HEK293 (cell line): ENCODE measurements at regions not wholly inside any gene's neighbourhood (a gene's known extent, or its start where the extent isn't known, plus 50 kb on each side); places are given as distances from the start of the nearest gene placed in this dataset.

Source experiments
- GLI4 ChIP-seq: fragments of 450-650 bp; formaldehyde crosslinking; IDR thresholded peaks from 2 replicates; pipeline ENCODE4 v1.5.1; 2016; ENCODE audit warnings: missing biosample characterization, missing genetic modification characterization
- HOXA7 ChIP-seq: sonication (generic); formaldehyde crosslinking; IDR thresholded peaks from 2 replicates; pipeline ENCODE4 v1.8.1; 2022; ENCODE audit warnings: missing genetic modification reagents, borderline replicate concordance
- ZBTB20 ChIP-seq: fragments of 450-650 bp; formaldehyde crosslinking; IDR thresholded peaks from 2 replicates; pipeline ENCODE4 v1.5.1; 2016; ENCODE audit warnings: missing biosample characterization, missing genetic modification characterization
- ZNF121 ChIP-seq: fragments of 450-650 bp; formaldehyde crosslinking; IDR thresholded peaks from 2 replicates; pipeline ENCODE4 v1.5.1; 2016; ENCODE audit warnings: missing biosample characterization, missing genetic modification characterization
- ZNF169 ChIP-seq: fragments of 450-650 bp; formaldehyde crosslinking; IDR thresholded peaks from 2 replicates; pipeline ENCODE4 v1.5.1; 2016; ENCODE audit warnings: missing biosample characterization, missing genetic modification characterization
- ZNF274 ChIP-seq, 2 experiments: fragments of 200-500 bp in 1 of 2; fragments of 450-650 bp in 1 of 2; sonication (Bioruptor generic) in 1 of 2; formaldehyde crosslinking in 1 of 2; IDR thresholded peaks; 2 replicates each; pipeline versions ENCODE4 v1.5.1 to v1.6.1; 2014 to 2016; ENCODE audit warnings: borderline replicate concordance in 1 of 2, inconsistent platforms in 1 of 2, low read length in 1 of 2, missing biosample characterization in 1 of 2, missing genetic modification characterization in 1 of 2
- ZNF302 ChIP-seq: fragments of 450-650 bp; formaldehyde crosslinking; IDR thresholded peaks from 2 replicates; pipeline ENCODE4 v1.5.1; 2016; ENCODE audit warnings: missing biosample characterization, missing genetic modification characterization, low read depth
- ZNF514 ChIP-seq: fragments of 450-650 bp; formaldehyde crosslinking; IDR thresholded peaks from 2 replicates; pipeline ENCODE4 v1.5.1; 2016; ENCODE audit warnings: missing biosample characterization, missing genetic modification characterization
- ZNF530 ChIP-seq: fragments of 450-650 bp; formaldehyde crosslinking; IDR thresholded peaks from 2 replicates; pipeline ENCODE4 v1.5.1; 2016; ENCODE audit warnings: low read depth, missing biosample characterization, missing genetic modification characterization
- TF ChIP-seq, protein P1 (sequence below): fragments of 450-650 bp; formaldehyde crosslinking; IDR thresholded peaks from 2 replicates; pipeline ENCODE4 v1.5.1; 2016; ENCODE audit warnings: missing biosample characterization, missing genetic modification characterization
- TF ChIP-seq, protein P2 (sequence below): sonication (generic); formaldehyde crosslinking; IDR thresholded peaks from 2 replicates; pipeline ENCODE4 v1.8.1; 2022; ENCODE audit warnings: mild to moderate bottlenecking, moderate library complexity, missing genetic modification reagents
- TF ChIP-seq, protein P3 (sequence below): IDR thresholded peaks from 2 replicates; pipeline ENCODE4 v1.6.1; 2011; ENCODE audit warnings: mild to moderate bottlenecking, low read depth, low read length, borderline replicate concordance
- TF ChIP-seq, protein P4 (sequence below): fragments of 450-650 bp; formaldehyde crosslinking; optimal IDR thresholded peaks from 2 replicates; pipeline ENCODE3; 2016; ENCODE audit warnings: missing biosample characterization, mild to moderate bottlenecking, missing genetic modification characterization

DNA sequence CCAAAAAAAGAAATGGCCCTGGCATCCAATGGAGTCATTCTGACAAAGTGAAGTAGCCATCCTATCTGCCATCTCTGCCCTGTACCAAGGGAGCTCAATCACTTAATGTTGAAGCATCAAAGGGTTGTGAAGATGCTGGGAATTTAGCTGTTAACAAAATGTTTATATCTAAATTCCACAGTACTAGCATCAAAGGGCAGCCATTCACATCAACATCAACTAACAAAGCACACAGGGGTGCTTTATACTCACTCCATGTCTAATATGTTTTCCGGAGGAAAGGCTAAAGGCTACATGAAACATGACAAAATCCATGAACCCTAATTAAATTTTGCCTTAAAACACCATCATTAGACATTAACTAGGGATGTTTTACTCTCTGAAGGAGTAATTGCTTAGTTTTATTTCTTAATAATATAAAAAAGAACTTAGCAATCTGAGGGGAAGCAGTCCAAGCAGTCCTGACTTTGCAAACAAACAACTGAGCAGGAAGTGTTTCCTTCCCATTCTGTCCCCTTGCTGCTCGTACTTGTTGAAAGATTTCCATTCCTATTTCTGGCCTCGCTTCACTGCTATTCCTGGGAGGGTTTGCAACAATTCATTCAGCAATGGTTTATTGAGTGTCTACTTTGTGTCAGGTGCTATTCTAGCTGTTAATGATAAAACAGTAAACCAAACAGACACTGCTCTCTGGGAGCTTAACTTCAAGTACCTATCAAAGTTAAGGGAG lies 208.6 kb upstream of the SLC7A11 start:
- TF ChIP-seq, protein P1, sequence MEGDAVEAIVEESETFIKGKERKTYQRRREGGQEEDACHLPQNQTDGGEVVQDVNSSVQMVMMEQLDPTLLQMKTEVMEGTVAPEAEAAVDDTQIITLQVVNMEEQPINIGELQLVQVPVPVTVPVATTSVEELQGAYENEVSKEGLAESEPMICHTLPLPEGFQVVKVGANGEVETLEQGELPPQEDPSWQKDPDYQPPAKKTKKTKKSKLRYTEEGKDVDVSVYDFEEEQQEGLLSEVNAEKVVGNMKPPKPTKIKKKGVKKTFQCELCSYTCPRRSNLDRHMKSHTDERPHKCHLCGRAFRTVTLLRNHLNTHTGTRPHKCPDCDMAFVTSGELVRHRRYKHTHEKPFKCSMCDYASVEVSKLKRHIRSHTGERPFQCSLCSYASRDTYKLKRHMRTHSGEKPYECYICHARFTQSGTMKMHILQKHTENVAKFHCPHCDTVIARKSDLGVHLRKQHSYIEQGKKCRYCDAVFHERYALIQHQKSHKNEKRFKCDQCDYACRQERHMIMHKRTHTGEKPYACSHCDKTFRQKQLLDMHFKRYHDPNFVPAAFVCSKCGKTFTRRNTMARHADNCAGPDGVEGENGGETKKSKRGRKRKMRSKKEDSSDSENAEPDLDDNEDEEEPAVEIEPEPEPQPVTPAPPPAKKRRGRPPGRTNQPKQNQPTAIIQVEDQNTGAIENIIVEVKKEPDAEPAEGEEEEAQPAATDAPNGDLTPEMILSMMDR (tag by site-specific recombination), result no peak
- TF ChIP-seq HOXA7 (CRISPR knock-in tag) (no peak), ZNF514 (tag by site-specific recombination) (no peak), ZNF121 (no peak), GLI4 (tag by site-specific recombination) (no peak), ZNF302 (tag by site-specific recombination) (no peak), ZNF530 (no peak), ZNF169 (tag by site-specific recombination) (no peak), ZNF274 (IDR thresholded peaks at IDR 0.05; ENCODE audit: low read length) (no peak), ZNF274 (tag by site-specific recombination; IDR thresholded peaks at IDR 0.05; ENCODE audit: borderline replicate concordance) (no peak), ZBTB20 (tag by site-specific recombination) (no peak)
- TF ChIP-seq, protein P2, sequence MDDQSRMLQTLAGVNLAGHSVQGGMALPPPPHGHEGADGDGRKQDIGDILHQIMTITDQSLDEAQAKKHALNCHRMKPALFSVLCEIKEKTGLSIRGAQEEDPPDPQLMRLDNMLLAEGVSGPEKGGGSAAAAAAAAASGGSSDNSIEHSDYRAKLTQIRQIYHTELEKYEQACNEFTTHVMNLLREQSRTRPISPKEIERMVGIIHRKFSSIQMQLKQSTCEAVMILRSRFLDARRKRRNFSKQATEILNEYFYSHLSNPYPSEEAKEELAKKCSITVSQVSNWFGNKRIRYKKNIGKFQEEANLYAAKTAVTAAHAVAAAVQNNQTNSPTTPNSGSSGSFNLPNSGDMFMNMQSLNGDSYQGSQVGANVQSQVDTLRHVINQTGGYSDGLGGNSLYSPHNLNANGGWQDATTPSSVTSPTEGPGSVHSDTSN, result no peak
- TF ChIP-seq, protein P3, sequence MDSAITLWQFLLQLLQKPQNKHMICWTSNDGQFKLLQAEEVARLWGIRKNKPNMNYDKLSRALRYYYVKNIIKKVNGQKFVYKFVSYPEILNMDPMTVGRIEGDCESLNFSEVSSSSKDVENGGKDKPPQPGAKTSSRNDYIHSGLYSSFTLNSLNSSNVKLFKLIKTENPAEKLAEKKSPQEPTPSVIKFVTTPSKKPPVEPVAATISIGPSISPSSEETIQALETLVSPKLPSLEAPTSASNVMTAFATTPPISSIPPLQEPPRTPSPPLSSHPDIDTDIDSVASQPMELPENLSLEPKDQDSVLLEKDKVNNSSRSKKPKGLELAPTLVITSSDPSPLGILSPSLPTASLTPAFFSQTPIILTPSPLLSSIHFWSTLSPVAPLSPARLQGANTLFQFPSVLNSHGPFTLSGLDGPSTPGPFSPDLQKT, result no peak
- TF ChIP-seq, protein P4, sequence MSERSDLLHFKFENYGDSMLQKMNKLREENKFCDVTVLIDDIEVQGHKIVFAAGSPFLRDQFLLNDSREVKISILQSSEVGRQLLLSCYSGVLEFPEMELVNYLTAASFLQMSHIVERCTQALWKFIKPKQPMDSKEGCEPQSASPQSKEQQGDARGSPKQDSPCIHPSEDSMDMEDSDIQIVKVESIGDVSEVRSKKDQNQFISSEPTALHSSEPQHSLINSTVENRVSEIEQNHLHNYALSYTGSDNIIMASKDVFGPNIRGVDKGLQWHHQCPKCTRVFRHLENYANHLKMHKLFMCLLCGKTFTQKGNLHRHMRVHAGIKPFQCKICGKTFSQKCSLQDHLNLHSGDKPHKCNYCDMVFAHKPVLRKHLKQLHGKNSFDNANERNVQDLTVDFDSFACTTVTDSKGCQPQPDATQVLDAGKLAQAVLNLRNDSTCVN, result no peak
